ENCODE measurements at regions not wholly inside any gene's neighbourhood (a gene's known extent, or its start where the extent isn't known, plus 50 kb on each side); places are given as distances from the start of the nearest gene placed in this dataset.

DNA sequence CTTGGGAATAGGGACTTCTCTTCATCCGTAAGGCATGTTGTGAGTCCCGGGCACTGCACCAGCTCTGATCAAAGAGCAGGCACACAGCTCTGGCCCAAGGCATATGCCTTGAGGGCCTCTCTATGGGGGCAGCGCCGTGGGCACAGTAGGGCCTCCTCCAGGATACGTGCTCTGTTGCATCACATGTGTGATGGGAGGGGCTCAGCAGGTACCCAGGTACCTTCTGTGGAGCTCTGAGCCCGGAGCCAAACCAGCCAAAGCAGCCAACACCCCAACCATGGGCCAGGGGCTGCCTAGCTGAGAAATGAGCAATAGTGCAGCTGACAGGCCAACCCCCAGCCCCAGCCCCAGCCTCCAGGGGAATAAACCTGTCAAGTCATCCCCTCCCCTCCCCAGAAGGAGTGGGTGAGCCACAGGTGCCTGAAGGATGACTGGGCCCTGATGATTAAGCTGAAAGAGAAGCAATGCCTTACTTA is 79.7 kb upstream of the SHISAL1 start:
- no peak for DNase-seq
- H3K27ac ChIP-seq (ENCODE audit: low read depth, low read length): no peak overlapping the region
- H3K27ac Mint-ChIP-seq: no peak overlapping the region
- CTCF ChIA-PET (ENCODE audit: partially characterized antibody): no interaction called here
- no peaks in the 10 kb centered on the region for H3K36me3 Mint-ChIP-seq
- H3K9me3 Mint-ChIP-seq: no peaks in the 10 kb centered on the region
- peaks cover 4 to 5% of the 10 kb centered on the region in 2 donors for H3K27me3 Mint-ChIP-seq
- H3K4me3 Mint-ChIP-seq: no peak overlapping the region
- H3K4me1 Mint-ChIP-seq: peaks cover 0 to under 1% (median 0%) of the 10 kb centered on the region in 4 donors
- no peaks in the 10 kb centered on the region for H3K9me3 ChIP-seq (ENCODE audit: control insufficient read depth in 1 of 2, low read length in 2 of 2)
- no peaks in the 10 kb centered on the region for H3K27me3 ChIP-seq (ENCODE audit: insufficient read depth, low read length)
- no peaks in the 10 kb centered on the region for H3K36me3 ChIP-seq (ENCODE audit: insufficient read depth, low read length)
- intact Hi-C loops (cut with micrococcal nuclease): no loop called here
- H3K4me1 ChIP-seq (ENCODE audit: insufficient read depth, low read length): no peaks in the 10 kb centered on the region
- no peak overlapping the region for H3K4me3 ChIP-seq (ENCODE audit: low read length in 2 of 2)
- POLR2A ChIA-PET (ENCODE audit: partially characterized antibody): no interaction called here

GRCh38 chr22:44391481-44392445 is 79.0 kb upstream of the SHISAL1 start:
- H3K4me3 ChIP-seq (ENCODE audit: low read length in 2 of 2): no peak overlapping the region
- ChIA-PET POLR2A (ENCODE audit: partially characterized antibody) (no interaction called here), CTCF (ENCODE audit: partially characterized antibody) (no interaction called here)
- peak overlapping the region in 1 of 8 donors; percentile 66 for H3K4me3 Mint-ChIP-seq
- no peaks in the 10 kb centered on the region for H3K9me3 Mint-ChIP-seq
- intact Hi-C loops (cut with micrococcal nuclease): no loop called here
- H3K9me3 ChIP-seq (ENCODE audit: control insufficient read depth in 1 of 2, low read length in 2 of 2): no peaks in the 10 kb centered on the region
- no peaks in the 10 kb centered on the region for H3K4me1 Mint-ChIP-seq
- no peak for DNase-seq
- H3K27me3 ChIP-seq (ENCODE audit: insufficient read depth, low read length): no peaks in the 10 kb centered on the region
- H3K36me3 Mint-ChIP-seq: no peaks in the 10 kb centered on the region
- no peak overlapping the region for H3K27ac Mint-ChIP-seq
- H3K36me3 ChIP-seq (ENCODE audit: insufficient read depth, low read length): no peaks in the 10 kb centered on the region
- no peaks in the 10 kb centered on the region for H3K4me1 ChIP-seq (ENCODE audit: insufficient read depth, low read length)
- H3K27me3 Mint-ChIP-seq: peaks cover 5 to 9% of the 10 kb centered on the region in 2 donors
- H3K27ac ChIP-seq (ENCODE audit: low read depth, low read length): no peak overlapping the region

GRCh38 chr22:44391015-44391414 is 78.3 kb upstream of the SHISAL1 start:
- intact Hi-C loops (cut with micrococcal nuclease): no loop called here
- H3K27ac Mint-ChIP-seq: no peak overlapping the region
- H3K27ac ChIP-seq (ENCODE audit: low read depth, low read length): no peak overlapping the region

DNA sequence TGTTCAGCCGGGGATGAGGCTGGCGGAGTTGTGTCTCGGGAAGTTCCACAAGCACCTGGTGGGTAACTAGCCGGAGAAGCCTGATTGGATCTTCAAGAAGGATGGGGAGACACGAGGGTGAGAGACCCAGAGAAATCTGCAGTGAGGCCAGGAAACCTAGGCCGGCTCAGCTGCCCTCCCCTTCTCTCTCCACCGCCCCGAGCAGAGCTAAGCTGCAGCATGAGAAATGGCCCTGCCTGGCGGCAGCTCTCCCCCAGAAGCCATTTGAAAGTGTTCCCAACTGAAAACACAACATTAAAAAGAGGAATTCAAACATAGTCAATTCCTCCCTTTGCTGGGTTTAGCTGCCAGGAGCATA is 77.8 kb upstream of the SHISAL1 start:
- Mint-ChIP-seq H3K4me3 (no peak overlapping the region), H3K27me3 (peaks cover 9 to 15% of the 10 kb centered on the region in 2 donors), H3K9me3 (no peaks in the 10 kb centered on the region), H3K36me3 (no peaks in the 10 kb centered on the region), H3K4me1 (no peaks in the 10 kb centered on the region), H3K27ac (no peak overlapping the region)
- no peaks in the 10 kb centered on the region for H3K9me3 ChIP-seq (ENCODE audit: control insufficient read depth in 1 of 2, low read length in 2 of 2)
- no peak overlapping the region for H3K27ac ChIP-seq (ENCODE audit: low read depth, low read length)
- no peaks in the 10 kb centered on the region for H3K4me1 ChIP-seq (ENCODE audit: insufficient read depth, low read length)
- no peak for DNase-seq
- no peaks in the 10 kb centered on the region for H3K36me3 ChIP-seq (ENCODE audit: insufficient read depth, low read length)
- no peaks in the 10 kb centered on the region for H3K27me3 ChIP-seq (ENCODE audit: insufficient read depth, low read length)
- H3K4me3 ChIP-seq (ENCODE audit: low read length in 2 of 2): no peak overlapping the region
- ChIA-PET POLR2A (ENCODE audit: partially characterized antibody) (no interaction called here), CTCF (ENCODE audit: partially characterized antibody) (no interaction called here)
- intact Hi-C loops (cut with micrococcal nuclease): no loop called here

More at GRCh38 chr22:44391015-44391414, 78.3 kb upstream of the SHISAL1 start:
- no peaks in the 10 kb centered on the region for H3K4me1 Mint-ChIP-seq
- H3K27me3 Mint-ChIP-seq: peaks cover 9 to 14% of the 10 kb centered on the region in 2 donors
- no peak overlapping the region for H3K4me3 Mint-ChIP-seq
- no peak for DNase-seq
- H3K9me3 Mint-ChIP-seq: no peaks in the 10 kb centered on the region
- POLR2A ChIA-PET (ENCODE audit: partially characterized antibody): no interaction called here
- CTCF ChIA-PET (ENCODE audit: partially characterized antibody): no interaction called here
- Histone ChIP-seq H3K4me1 (ENCODE audit: insufficient read depth, low read length) (no peaks in the 10 kb centered on the region), H3K27me3 (ENCODE audit: insufficient read depth, low read length) (no peaks in the 10 kb centered on the region), H3K36me3 (ENCODE audit: insufficient read depth, low read length) (no peaks in the 10 kb centered on the region), H3K4me3 (ENCODE audit: low read length in 2 of 2) (no peak overlapping the region), H3K9me3 (ENCODE audit: control insufficient read depth in 1 of 2, low read length in 2 of 2) (no peaks in the 10 kb centered on the region)
- H3K36me3 Mint-ChIP-seq: no peaks in the 10 kb centered on the region

- peaks cover 9 to 15% of the 10 kb centered on the region in 2 donors for H3K27me3 Mint-ChIP-seq
- ChIA-PET CTCF (ENCODE audit: partially characterized antibody) (no interaction called here), POLR2A (ENCODE audit: partially characterized antibody) (no interaction called here)
- Histone ChIP-seq H3K27me3 (ENCODE audit: insufficient read depth, low read length) (no peaks in the 10 kb centered on the region), H3K36me3 (ENCODE audit: insufficient read depth, low read length) (no peaks in the 10 kb centered on the region), H3K27ac (ENCODE audit: low read depth, low read length) (no peak overlapping the region), H3K9me3 (ENCODE audit: control insufficient read depth in 1 of 2, low read length in 2 of 2) (no peaks in the 10 kb centered on the region), H3K4me3 (ENCODE audit: low read length in 2 of 2) (no peak overlapping the region), H3K4me1 (ENCODE audit: insufficient read depth, low read length) (no peaks in the 10 kb centered on the region)
- no peak overlapping the region for H3K4me3 Mint-ChIP-seq
- DNase-seq: no peak
- no peak overlapping the region for H3K27ac Mint-ChIP-seq
- no peaks in the 10 kb centered on the region for H3K9me3 Mint-ChIP-seq
- H3K4me1 Mint-ChIP-seq: no peaks in the 10 kb centered on the region
- H3K36me3 Mint-ChIP-seq: no peaks in the 10 kb centered on the region
- intact Hi-C loops (cut with micrococcal nuclease): no loop called here
Observed at GRCh38 chr22:44389926-44390612, 77.3 kb upstream of the SHISAL1 start.

- H3K4me3 Mint-ChIP-seq: no peak overlapping the region
- Histone ChIP-seq H3K4me1 (ENCODE audit: insufficient read depth, low read length) (no peaks in the 10 kb centered on the region), H3K27me3 (ENCODE audit: insufficient read depth, low read length) (no peaks in the 10 kb centered on the region), H3K4me3 (ENCODE audit: low read length in 2 of 2) (no peak overlapping the region), H3K9me3 (ENCODE audit: control insufficient read depth in 1 of 2, low read length in 2 of 2) (no peaks in the 10 kb centered on the region), H3K36me3 (ENCODE audit: insufficient read depth, low read length) (no peaks in the 10 kb centered on the region), H3K27ac (ENCODE audit: low read depth, low read length) (no peak overlapping the region)
- intact Hi-C loops (cut with micrococcal nuclease): no loop called here
- CTCF ChIA-PET (ENCODE audit: partially characterized antibody): no interaction called here
- no peaks in the 10 kb centered on the region for H3K9me3 Mint-ChIP-seq
- H3K27me3 Mint-ChIP-seq: peaks cover 9 to 15% of the 10 kb centered on the region in 2 donors
- DNase-seq: no peak
- no peak overlapping the region for H3K27ac Mint-ChIP-seq
- H3K36me3 Mint-ChIP-seq: no peaks in the 10 kb centered on the region
- POLR2A ChIA-PET (ENCODE audit: partially characterized antibody): no interaction called here
- H3K4me1 Mint-ChIP-seq: no peaks in the 10 kb centered on the region
Observed at GRCh38 chr22:44389181-44389580, 76.4 kb upstream of the SHISAL1 start.

DNA sequence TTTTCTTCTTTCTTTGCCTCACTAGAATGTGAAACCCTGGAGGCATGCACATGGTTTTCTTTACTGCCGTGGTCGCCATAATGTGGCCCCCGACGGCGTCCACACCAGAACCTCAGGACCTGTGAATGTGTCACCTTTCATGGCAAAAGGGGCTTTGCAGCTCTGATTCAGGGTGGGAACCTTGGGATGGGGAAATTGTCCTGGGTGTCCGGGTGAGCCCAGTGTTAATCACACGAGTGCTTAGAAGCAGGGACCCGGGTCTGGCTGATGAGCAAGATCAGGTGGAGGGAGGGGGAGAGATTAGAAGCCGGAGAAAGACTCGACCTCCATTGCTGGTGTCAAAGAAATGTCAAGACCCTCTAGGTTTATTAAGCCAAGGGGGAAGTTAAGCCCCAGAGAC is 74.7 kb upstream of the SHISAL1 start:
- Histone ChIP-seq H3K27ac (ENCODE audit: low read depth, low read length) (no peak overlapping the region), H3K4me3 (ENCODE audit: low read length in 2 of 2) (no peak overlapping the region), H3K9me3 (ENCODE audit: control insufficient read depth in 1 of 2, low read length in 2 of 2) (no peaks in the 10 kb centered on the region), H3K36me3 (ENCODE audit: insufficient read depth, low read length) (no peaks in the 10 kb centered on the region), H3K4me1 (ENCODE audit: insufficient read depth, low read length) (no peaks in the 10 kb centered on the region), H3K27me3 (ENCODE audit: insufficient read depth, low read length) (no peaks in the 10 kb centered on the region)
- POLR2A ChIA-PET (ENCODE audit: partially characterized antibody): no interaction called here
- intact Hi-C loops (cut with micrococcal nuclease): no loop called here
- DNase-seq: no peak
- Mint-ChIP-seq H3K36me3 (no peaks in the 10 kb centered on the region), H3K27me3 (peaks cover 6 to 18% of the 10 kb centered on the region in 2 donors), H3K9me3 (no peaks in the 10 kb centered on the region), H3K27ac (peak overlapping the region in 1 of 7 donors; percentile 72), H3K4me3 (no peak overlapping the region), H3K4me1 (no peaks in the 10 kb centered on the region)
- CTCF ChIA-PET (ENCODE audit: partially characterized antibody): no interaction called here

Data from CD4-positive, alpha-beta memory T cell (primary cell).